WTC11 (cell line): ENCODE measurements at regions not wholly inside any gene's neighbourhood (a gene's known extent, or its start where the extent isn't known, plus 50 kb on each side); places are given as distances from the start of the nearest gene placed in this dataset.

Experiments
- ATAC-seq: fragments of 200-7000 bp; cut with Tn5 transposase; 2 replicates; pipeline ENCODE4 v1.10.0; 2021; ENCODE audit warnings: mild to moderate bottlenecking, moderate library complexity
- CTCF ChIA-PET: fragments of 300-600 bp; sonication (Branson Sonifier 250); formaldehyde crosslinking; loops from one replicate; lab custom pipeline; 2021; ENCODE audit warnings: antibody characterized with exemption; lab: Charles Lee
- POLR2A ChIA-PET: fragments of 350-600 bp; sonication (Branson Sonifier 250); formaldehyde crosslinking; loops from one replicate; lab custom pipeline; 2021; ENCODE audit warnings: antibody characterized with exemption; lab: Charles Lee
- DNase-seq: peaks from one replicate; pipeline ENCODE4 v3.0.0; 2021; ENCODE audit warnings: low spot score
- H3K27ac Mint-ChIP-seq: 2 replicates; pipeline ENCODE4 v1.8.0; 2021; ENCODE audit warnings: mixed read lengths
- H3K27me3 Mint-ChIP-seq: 2 replicates; pipeline ENCODE4 v1.8.0; 2021; ENCODE audit warnings: low read depth, mild to moderate bottlenecking, moderate library complexity, mixed read lengths
- H3K36me3 Mint-ChIP-seq: 2 replicates; pipeline ENCODE4 v1.8.0; 2021; ENCODE audit warnings: mixed read lengths
- H3K4me1 Mint-ChIP-seq: 2 replicates; pipeline ENCODE4 v1.8.0; 2022; ENCODE audit warnings: mixed read lengths
- H3K4me3 Mint-ChIP-seq: 2 replicates; pipeline ENCODE4 v1.8.0; 2021; ENCODE audit warnings: mild to moderate bottlenecking, moderate library complexity, mixed read lengths
- H3K9me3 Mint-ChIP-seq: 2 replicates; pipeline ENCODE4 v1.8.0; 2021; ENCODE audit warnings: mixed read lengths
- AFF4 ChIP-seq: sonication (generic); formaldehyde crosslinking; IDR thresholded peaks from 2 replicates; pipeline ENCODE4 v1.8.1; 2023; ENCODE audit warnings: mild to moderate bottlenecking, missing genetic modification reagents, borderline replicate concordance
- CTCF ChIP-seq: fragments of 200-600 bp; IDR thresholded peaks from 2 replicates; pipeline ENCODE4 v1.8.0; 2022; ENCODE audit warnings: antibody characterized with exemption
- FOXJ3 ChIP-seq: sonication (generic); formaldehyde crosslinking; IDR thresholded peaks from 2 replicates; pipeline ENCODE4 v1.9.0; 2021; ENCODE audit warnings: missing genetic modification reagents, mild to moderate bottlenecking, borderline replicate concordance
- GRHL2 ChIP-seq: fragments of 250-450 bp; sonication (Bioruptor Pico); IDR thresholded peaks from 2 replicates; pipeline ENCODE4 v1.8.0; 2022; ENCODE audit warnings: mild to moderate bottlenecking, moderate library complexity; ENCODE audit not compliant: insufficient replicate concordance, severe bottlenecking
- GTF2I ChIP-seq: fragments of 250-450 bp; sonication (Bioruptor Pico); conservative IDR thresholded peaks from 2 replicates; pipeline ENCODE4 v1.4.0; 2021; ENCODE audit warnings: mild to moderate bottlenecking
- JAZF1 ChIP-seq: fragments of 250-450 bp; sonication (Bioruptor Pico); IDR thresholded peaks from 2 replicates; pipeline ENCODE4 v1.9.0; 2021; ENCODE audit warnings: moderate library complexity, mild to moderate bottlenecking, inconsistent platforms
- KAT7 ChIP-seq: sonication (generic); formaldehyde crosslinking; IDR thresholded peaks from 2 replicates; pipeline ENCODE4 v1.8.1; 2023; ENCODE audit warnings: missing genetic modification reagents, mild to moderate bottlenecking, borderline replicate concordance
- MLX ChIP-seq: sonication (generic); formaldehyde crosslinking; IDR thresholded peaks from 2 replicates; pipeline ENCODE4 v1.8.1; 2023; ENCODE audit warnings: mild to moderate bottlenecking, missing genetic modification reagents, moderate library complexity
- MYBL2 ChIP-seq: sonication (generic); formaldehyde crosslinking; IDR thresholded peaks from 2 replicates; pipeline ENCODE4 v1.8.1; 2023; ENCODE audit warnings: mild to moderate bottlenecking, moderate library complexity, missing genetic modification reagents
- NFE2L1 ChIP-seq: sonication (generic); formaldehyde crosslinking; IDR thresholded peaks from 2 replicates; pipeline ENCODE4 v1.8.1; 2023; ENCODE audit warnings: missing genetic modification reagents
- NR2C2 ChIP-seq: sonication (generic); formaldehyde crosslinking; IDR thresholded peaks from 2 replicates; pipeline ENCODE4 v1.8.0; 2022; ENCODE audit warnings: mild to moderate bottlenecking, missing genetic modification reagents
- PRRX2 ChIP-seq: fragments of 250-450 bp; sonication (Bioruptor Pico); IDR thresholded peaks from 2 replicates; pipeline ENCODE4 v1.8.0; 2021; ENCODE audit warnings: mild to moderate bottlenecking
- TP53 ChIP-seq: sonication (generic); formaldehyde crosslinking; IDR thresholded peaks from 2 replicates; pipeline ENCODE4 v1.8.1; 2023; ENCODE audit warnings: mild to moderate bottlenecking, missing genetic modification reagents
- USF2 ChIP-seq: sonication (generic); formaldehyde crosslinking; IDR thresholded peaks from 2 replicates; pipeline ENCODE4 v1.8.1; 2023; ENCODE audit warnings: mild to moderate bottlenecking, missing genetic modification reagents, moderate library complexity
- ZNF219 ChIP-seq: sonication (generic); formaldehyde crosslinking; IDR thresholded peaks from 2 replicates; pipeline ENCODE4 v1.8.0; 2023; ENCODE audit warnings: missing genetic modification reagents, mild to moderate bottlenecking, borderline replicate concordance
- ZNF396 ChIP-seq: fragments of 250-450 bp; sonication (Bioruptor Pico); IDR thresholded peaks from 2 replicates; pipeline ENCODE4 v1.8.0; 2021; ENCODE audit warnings: mild to moderate bottlenecking, moderate library complexity, borderline replicate concordance
- ZSCAN18 ChIP-seq: fragments of 250-450 bp; sonication (Bioruptor Pico); IDR thresholded peaks from 2 replicates; pipeline ENCODE4 v2.1.2; 2022; ENCODE audit warnings: mild to moderate bottlenecking, moderate library complexity

- no peaks in the 10 kb centered on the region for H3K27me3 Mint-ChIP-seq
- DNase-seq (no peak), ATAC-seq (no peak)
- CTCF ChIA-PET: no interaction called here
- H3K4me3 Mint-ChIP-seq: no peak overlapping the region
- no peak overlapping the region for H3K27ac Mint-ChIP-seq
- H3K36me3 Mint-ChIP-seq: no peaks in the 10 kb centered on the region
- 0 out of 2 replicates have a peak, but pooled peaks cover 2% of the 10 kb centered on the region for H3K4me1 Mint-ChIP-seq
- TF ChIP-seq JAZF1 (CRISPR knock-in tag): no peak
- TF ChIP-seq TP53: no peak
- no peak for TF ChIP-seq FOXJ3 (CRISPR knock-in tag)
- no peak for TF ChIP-seq ZNF219 (CRISPR knock-in tag)
- TF ChIP-seq PRRX2 (CRISPR knock-in tag): no peak
- no peak for TF ChIP-seq NFE2L1 (CRISPR knock-in tag)
- TF ChIP-seq AFF4: no peak
- TF ChIP-seq KAT7 (CRISPR knock-in tag): no peak
- POLR2A ChIA-PET: no interaction called here
- no peaks in the 10 kb centered on the region for H3K9me3 Mint-ChIP-seq
These were observed 527.3 kb upstream of the MAP3K7 start for GRCh38 chr6:91114123-91114708.

GRCh38 chr6:91106083-91106482, 519.2 kb upstream of the MAP3K7 start:
- no peaks in the 10 kb centered on the region for H3K27me3 Mint-ChIP-seq
- TF ChIP-seq CTCF (no peak), NR2C2 (CRISPR knock-in tag) (no peak), USF2 (CRISPR knock-in tag) (no peak), MYBL2 (CRISPR knock-in tag) (no peak), GRHL2 (CRISPR knock-in tag) (no peak), ZSCAN18 (CRISPR knock-in tag) (no peak), GTF2I (no peak), MLX (CRISPR knock-in tag) (no peak), ZNF396 (CRISPR knock-in tag) (no peak), AFF4 (no peak)
- TF ChIP-seq, all 79 proteins: peak for 0
- no peak overlapping the region for H3K4me3 Mint-ChIP-seq
- no peaks in the 10 kb centered on the region for H3K36me3 Mint-ChIP-seq
- no peaks in the 10 kb centered on the region for H3K4me1 Mint-ChIP-seq
- ChIA-PET CTCF (no interaction called here), POLR2A (no interaction called here)
- H3K27ac Mint-ChIP-seq: no peak overlapping the region
- DNase-seq (no peak), ATAC-seq (no peak)
- H3K9me3 Mint-ChIP-seq: no peaks in the 10 kb centered on the region
